CD4-positive, alpha-beta memory T cell (primary cell): ENCODE measurements at regions not wholly inside any gene's neighbourhood (a gene's known extent, or its start where the extent isn't known, plus 50 kb on each side); places are given as distances from the start of the nearest gene placed in this dataset.

ENCODE experiments used
- CTCF ChIA-PET: fragments of 350-600 bp; sonication (Branson Sonifier 250); formaldehyde crosslinking; loops from one replicate; lab custom pipeline; 2021; ENCODE audit warnings: inconsistent platforms; ENCODE audit not compliant: partially characterized antibody; lab: Charles Lee
- POLR2A ChIA-PET: fragments of 350-600 bp; sonication (Branson Sonifier 250); formaldehyde crosslinking; loops from one replicate; lab custom pipeline; 2021; ENCODE audit not compliant: partially characterized antibody; lab: Charles Lee
- DNase-seq, 5 donors: peaks; one replicate each; pipeline versions ENCODE4 v3.0.0 to v3.0.0-alpha.2; 2020 to 2022; ENCODE audit warnings: mixed read lengths in 1 of 5
- H3K27ac ChIP-seq: one replicate; pipeline ENCODE4 v1.7.0; 2013; ENCODE audit warnings: low read depth, low read length
- H3K27me3 ChIP-seq: 2 replicates; pipeline ENCODE4 v1.7.0; 2013; ENCODE audit warnings: mild to moderate bottlenecking, low read length, moderate library complexity; ENCODE audit not compliant: insufficient read depth
- H3K36me3 ChIP-seq: 2 replicates; pipeline ENCODE4 v1.7.0; 2013; ENCODE audit warnings: mild to moderate bottlenecking, low read length, moderate library complexity; ENCODE audit not compliant: insufficient read depth
- H3K4me1 ChIP-seq: 2 replicates; pipeline ENCODE4 v1.7.0; 2013; ENCODE audit warnings: mild to moderate bottlenecking, low read length, moderate library complexity; ENCODE audit not compliant: insufficient read depth
- H3K4me3 ChIP-seq, 2 donors: one replicate each; pipeline ENCODE4 v1.7.0; 2013; ENCODE audit warnings: low read length in 2 of 2, mild to moderate bottlenecking in 1 of 2
- H3K9me3 ChIP-seq, 2 donors: one replicate each; pipeline ENCODE4 v1.7.0; 2013; ENCODE audit warnings: low read length in 2 of 2, control low read depth in 1 of 2; ENCODE audit not compliant: control insufficient read depth in 1 of 2
- H3K27ac Mint-ChIP-seq, 7 donors: one replicate each; pipeline ENCODE4 v1.8.0; 2020 to 2021; ENCODE audit warnings: mixed read lengths in 7 of 7, mild to moderate bottlenecking in 6 of 7, inconsistent platforms in 3 of 7, moderate library complexity in 3 of 7
- H3K27me3 Mint-ChIP-seq, 2 donors: one replicate each; pipeline ENCODE4 v1.8.0; 2020 to 2021; ENCODE audit warnings: mixed read lengths in 2 of 2
- H3K36me3 Mint-ChIP-seq, 2 donors: one replicate each; pipeline ENCODE4 v1.8.0; 2020 to 2021; ENCODE audit warnings: mixed read lengths in 2 of 2, inconsistent platforms in 1 of 2, mild to moderate bottlenecking in 1 of 2
- H3K4me1 Mint-ChIP-seq, 4 donors: one replicate each; pipeline ENCODE4 v1.8.0; 2020 to 2021; ENCODE audit warnings: mixed read lengths in 4 of 4, mild to moderate bottlenecking in 1 of 4
- H3K4me3 Mint-ChIP-seq, 8 donors: one replicate each; pipeline ENCODE4 v1.8.0; 2020 to 2021; ENCODE audit warnings: mixed read lengths in 8 of 8, mild to moderate bottlenecking in 7 of 8, moderate library complexity in 6 of 8, inconsistent platforms in 3 of 8
- H3K9me3 Mint-ChIP-seq, 8 donors: one replicate each; pipeline ENCODE4 v1.8.0; 2020 to 2021; ENCODE audit warnings: mixed read lengths in 8 of 8, mild to moderate bottlenecking in 5 of 8, inconsistent platforms in 3 of 8, moderate library complexity in 1 of 8
- intact Hi-C: fragments of 100-400 bp; cut with micrococcal nuclease; formaldehyde crosslinking; loops from one replicate; pipeline ENCODE4 v1.15.1; 2023

- H3K27me3 Mint-ChIP-seq: peaks cover 0 to 4% of the 10 kb centered on the region in 2 donors
- H3K4me3 Mint-ChIP-seq: no peak overlapping the region
- H3K27ac Mint-ChIP-seq: no peak overlapping the region
- Histone ChIP-seq H3K36me3 (no peaks in the 10 kb centered on the region), H3K27ac (no peak overlapping the region), H3K4me1 (no peaks in the 10 kb centered on the region), H3K4me3 (no peak overlapping the region), H3K9me3 (no peaks in the 10 kb centered on the region), H3K27me3 (no peaks in the 10 kb centered on the region)
- intact Hi-C loops: no loop called here
- DNase-seq: no peak
- peaks cover 0 to 4% (median 0%) of the 10 kb centered on the region in 8 donors for H3K9me3 Mint-ChIP-seq
- no peaks in the 10 kb centered on the region for H3K36me3 Mint-ChIP-seq
- CTCF ChIA-PET: no interaction called here
- no peaks in the 10 kb centered on the region for H3K4me1 Mint-ChIP-seq
- POLR2A ChIA-PET: no interaction called here
These were observed 75.9 kb upstream of the LSM6 start for GRCh38 chr4:146099585-146099984.

GRCh38 chr4:146098978-146099377, 76.5 kb upstream of the LSM6 start:
- H3K36me3 Mint-ChIP-seq: no peaks in the 10 kb centered on the region
- intact Hi-C loops: no loop called here
- Histone ChIP-seq H3K27me3 (no peaks in the 10 kb centered on the region), H3K9me3 (no peaks in the 10 kb centered on the region), H3K4me3 (no peak overlapping the region), H3K4me1 (no peaks in the 10 kb centered on the region), H3K27ac (no peak overlapping the region), H3K36me3 (no peaks in the 10 kb centered on the region)
- H3K9me3 Mint-ChIP-seq: peaks cover 0 to 4% (median 0%) of the 10 kb centered on the region in 8 donors
- H3K27ac Mint-ChIP-seq: no peak overlapping the region
- ChIA-PET CTCF (interaction anchor here (1.2 kb wide), 1 partner anchor 23 kb away, joined by 3 read pairs; no protein-coding TSS in a partner anchor), POLR2A (no interaction called here)
- peaks cover 0 to 2% of the 10 kb centered on the region in 2 donors for H3K27me3 Mint-ChIP-seq
- H3K4me1 Mint-ChIP-seq: no peaks in the 10 kb centered on the region
- DNase-seq: no peak
- no peak overlapping the region for H3K4me3 Mint-ChIP-seq

- ChIA-PET POLR2A (no interaction called here), CTCF (interaction anchor here (1.2 kb wide), 1 partner anchor 23 kb away, joined by 3 read pairs; no protein-coding TSS in a partner anchor)
- Histone ChIP-seq H3K36me3 (no peaks in the 10 kb centered on the region), H3K27ac (no peak overlapping the region), H3K9me3 (no peaks in the 10 kb centered on the region), H3K4me3 (no peak overlapping the region), H3K4me1 (no peaks in the 10 kb centered on the region), H3K27me3 (no peaks in the 10 kb centered on the region)
- Mint-ChIP-seq H3K4me3 (no peak overlapping the region), H3K4me1 (no peaks in the 10 kb centered on the region), H3K27ac (no peak overlapping the region), H3K27me3 (peaks cover 0 to 2% of the 10 kb centered on the region in 2 donors), H3K9me3 (peaks cover 0 to 4% (median 0%) of the 10 kb centered on the region in 8 donors), H3K36me3 (no peaks in the 10 kb centered on the region)
- DNase-seq: no peak
- intact Hi-C loops: no loop called here
These were observed 77.1 kb upstream of the LSM6 start for GRCh38 chr4:146098397-146098796.

GRCh38 chr4:146096371-146096770, 79.1 kb upstream of the LSM6 start:
- no peak overlapping the region for H3K27ac Mint-ChIP-seq
- Histone ChIP-seq H3K9me3 (no peaks in the 10 kb centered on the region), H3K36me3 (no peaks in the 10 kb centered on the region), H3K4me3 (no peak overlapping the region), H3K27me3 (no peaks in the 10 kb centered on the region), H3K27ac (no peak overlapping the region), H3K4me1 (no peaks in the 10 kb centered on the region)
- H3K27me3 Mint-ChIP-seq: peaks cover 0 to 2% of the 10 kb centered on the region in 2 donors
- H3K9me3 Mint-ChIP-seq: peaks cover 0 to 4% (median 0%) of the 10 kb centered on the region in 8 donors
- no peak overlapping the region for H3K4me3 Mint-ChIP-seq
- DNase-seq: no peak
- ChIA-PET POLR2A (no interaction called here), CTCF (interaction anchor here (1.5 kb wide), 1 partner anchor 14 kb away, joined by 5 read pairs; no protein-coding TSS in a partner anchor)
- intact Hi-C loops: no loop called here
- H3K4me1 Mint-ChIP-seq: no peaks in the 10 kb centered on the region
- H3K36me3 Mint-ChIP-seq: no peaks in the 10 kb centered on the region

GRCh38 chr4:146095860-146096259, 79.7 kb upstream of the LSM6 start:
- Histone ChIP-seq H3K4me3 (no peak overlapping the region), H3K27ac (no peak overlapping the region), H3K27me3 (no peaks in the 10 kb centered on the region), H3K4me1 (no peaks in the 10 kb centered on the region), H3K9me3 (no peaks in the 10 kb centered on the region), H3K36me3 (no peaks in the 10 kb centered on the region)
- Mint-ChIP-seq H3K27ac (no peak overlapping the region), H3K9me3 (peaks cover 0 to 4% (median 0%) of the 10 kb centered on the region in 8 donors), H3K27me3 (peaks cover 0 to 2% of the 10 kb centered on the region in 2 donors), H3K4me1 (no peaks in the 10 kb centered on the region), H3K4me3 (no peak overlapping the region), H3K36me3 (no peaks in the 10 kb centered on the region)
- CTCF ChIA-PET: interaction anchor here (1.1 to 1.6 kb wide), 6 partner anchors 9 to 1003 kb away, joined by 3 to 6 read pairs (median 5); no protein-coding TSS in a partner anchor
- intact Hi-C loops: no loop called here
- POLR2A ChIA-PET: no interaction called here
- DNase-seq: no peak

- CTCF ChIA-PET: interaction anchor here (1.0 to 1.6 kb wide), 7 partner anchors 8 to 1004 kb away, joined by 3 to 6 read pairs (median 5); no protein-coding TSS in a partner anchor
- POLR2A ChIA-PET: no interaction called here
- no peak overlapping the region for H3K4me3 Mint-ChIP-seq
- H3K27me3 ChIP-seq: no peaks in the 10 kb centered on the region
- peaks cover 0 to 3% of the 10 kb centered on the region in 2 donors for H3K27me3 Mint-ChIP-seq
- no peaks in the 10 kb centered on the region for H3K4me1 Mint-ChIP-seq
- intact Hi-C loops: no loop called here
- H3K9me3 Mint-ChIP-seq: peaks cover 0 to 4% (median 0%) of the 10 kb centered on the region in 8 donors
- no peaks in the 10 kb centered on the region for H3K36me3 Mint-ChIP-seq
- no peak overlapping the region for H3K27ac ChIP-seq
- no peaks in the 10 kb centered on the region for H3K9me3 ChIP-seq
- no peak overlapping the region for H3K27ac Mint-ChIP-seq
- no peaks in the 10 kb centered on the region for H3K4me1 ChIP-seq
- H3K4me3 ChIP-seq: no peak overlapping the region
- peak in 3 of 5 donors; percentile 5 to 18 (median 10) for DNase-seq
- H3K36me3 ChIP-seq: no peaks in the 10 kb centered on the region
These were observed 80.3 kb upstream of the LSM6 start for GRCh38 chr4:146095091-146095690.

- intact Hi-C loops: no loop called here
- peaks cover 4 to 5% of the 10 kb centered on the region in 2 donors for H3K27me3 Mint-ChIP-seq
- ChIA-PET CTCF (no interaction called here), POLR2A (no interaction called here)
- no peaks in the 10 kb centered on the region for H3K4me1 Mint-ChIP-seq
- Histone ChIP-seq H3K4me1 (no peaks in the 10 kb centered on the region), H3K36me3 (no peaks in the 10 kb centered on the region), H3K27ac (no peak overlapping the region), H3K4me3 (no peak overlapping the region), H3K27me3 (no peaks in the 10 kb centered on the region), H3K9me3 (no peaks in the 10 kb centered on the region)
- H3K9me3 Mint-ChIP-seq: peaks cover 0 to 2% (median 0%) of the 10 kb centered on the region in 8 donors
- no peak for DNase-seq
- no peak overlapping the region for H3K27ac Mint-ChIP-seq
- H3K36me3 Mint-ChIP-seq: no peaks in the 10 kb centered on the region
- no peak overlapping the region for H3K4me3 Mint-ChIP-seq
These were observed 86.8 kb upstream of the LSM6 start for GRCh38 chr4:146088690-146089089.
